ENCODE measurements at regions not wholly inside any gene's neighbourhood (a gene's known extent, or its start where the extent isn't known, plus 50 kb on each side); places are given as distances from the start of the nearest gene placed in this dataset.

DNA sequence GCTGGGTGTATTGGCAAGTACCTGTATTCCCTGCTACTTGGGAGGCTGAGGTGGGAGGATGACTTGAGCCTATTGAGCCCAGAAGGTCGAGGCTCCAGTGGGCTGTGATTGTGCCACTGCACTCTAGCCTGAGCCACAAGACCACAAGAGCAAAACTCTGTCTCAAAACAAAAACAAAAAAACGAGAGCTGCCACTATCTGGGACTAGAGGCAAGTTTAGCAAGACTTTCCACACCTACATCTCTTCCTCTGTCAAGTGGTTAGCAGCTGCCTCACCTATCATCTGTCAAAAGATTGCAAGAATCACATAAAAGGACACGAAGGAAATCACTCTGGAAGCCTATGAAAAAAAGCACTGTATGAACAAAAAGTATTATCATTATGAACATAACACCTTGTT lies 55.2 kb upstream of the RIOK3 start:
- ChIA-PET CTCF (interaction anchor here (1.0 to 5.0 kb wide), 4 partner anchors 8 to 19 kb away, joined by 3 to 25 read pairs (median 4); no protein-coding TSS in a partner anchor), POLR2A (no interaction called here)
- H3K4me3 ChIP-seq (ENCODE audit: low read depth, low read length): no peak overlapping the region
- TF ChIP-seq, protein P1, sequence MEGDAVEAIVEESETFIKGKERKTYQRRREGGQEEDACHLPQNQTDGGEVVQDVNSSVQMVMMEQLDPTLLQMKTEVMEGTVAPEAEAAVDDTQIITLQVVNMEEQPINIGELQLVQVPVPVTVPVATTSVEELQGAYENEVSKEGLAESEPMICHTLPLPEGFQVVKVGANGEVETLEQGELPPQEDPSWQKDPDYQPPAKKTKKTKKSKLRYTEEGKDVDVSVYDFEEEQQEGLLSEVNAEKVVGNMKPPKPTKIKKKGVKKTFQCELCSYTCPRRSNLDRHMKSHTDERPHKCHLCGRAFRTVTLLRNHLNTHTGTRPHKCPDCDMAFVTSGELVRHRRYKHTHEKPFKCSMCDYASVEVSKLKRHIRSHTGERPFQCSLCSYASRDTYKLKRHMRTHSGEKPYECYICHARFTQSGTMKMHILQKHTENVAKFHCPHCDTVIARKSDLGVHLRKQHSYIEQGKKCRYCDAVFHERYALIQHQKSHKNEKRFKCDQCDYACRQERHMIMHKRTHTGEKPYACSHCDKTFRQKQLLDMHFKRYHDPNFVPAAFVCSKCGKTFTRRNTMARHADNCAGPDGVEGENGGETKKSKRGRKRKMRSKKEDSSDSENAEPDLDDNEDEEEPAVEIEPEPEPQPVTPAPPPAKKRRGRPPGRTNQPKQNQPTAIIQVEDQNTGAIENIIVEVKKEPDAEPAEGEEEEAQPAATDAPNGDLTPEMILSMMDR (IDR thresholded peaks at IDR 0.05; ENCODE audit: insufficient read depth, low read length, missing control alignments): no peak
- no peak for DNase-seq (ENCODE audit: low read depth, low spot score)

DNA sequence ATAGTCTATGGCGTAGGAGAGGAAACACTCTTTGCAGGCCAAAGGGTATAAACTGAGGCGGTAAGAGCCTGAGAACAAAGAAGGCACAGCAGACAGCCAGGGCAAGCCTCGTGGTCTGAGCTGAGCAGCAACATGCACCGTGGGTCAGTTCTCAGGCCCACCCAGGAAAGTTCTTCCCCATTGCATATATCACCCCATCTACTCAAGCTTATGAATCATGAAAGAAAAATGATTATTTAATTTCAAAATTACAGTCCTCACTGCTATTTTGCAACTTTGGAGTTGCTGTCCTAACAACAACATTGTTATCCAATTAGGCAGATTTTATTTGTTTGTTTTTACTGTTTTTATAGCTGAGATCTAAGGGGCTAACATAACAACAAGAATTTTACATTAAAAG lies 54.7 kb upstream of the RIOK3 start:
- CTCF ChIA-PET: interaction anchor here (0.5 to 5.0 kb wide), 8 partner anchors 8 to 367 kb away, joined by 3 to 25 read pairs (median 4); no protein-coding TSS in a partner anchor
- POLR2A ChIA-PET: no interaction called here
- TF ChIP-seq, protein P1 (IDR thresholded peaks at IDR 0.05; ENCODE audit: insufficient read depth, low read length, missing control alignments): no peak
- DNase-seq (ENCODE audit: low read depth, low spot score): no peak
- H3K4me3 ChIP-seq (ENCODE audit: low read depth, low read length): no peak overlapping the region

DNA sequence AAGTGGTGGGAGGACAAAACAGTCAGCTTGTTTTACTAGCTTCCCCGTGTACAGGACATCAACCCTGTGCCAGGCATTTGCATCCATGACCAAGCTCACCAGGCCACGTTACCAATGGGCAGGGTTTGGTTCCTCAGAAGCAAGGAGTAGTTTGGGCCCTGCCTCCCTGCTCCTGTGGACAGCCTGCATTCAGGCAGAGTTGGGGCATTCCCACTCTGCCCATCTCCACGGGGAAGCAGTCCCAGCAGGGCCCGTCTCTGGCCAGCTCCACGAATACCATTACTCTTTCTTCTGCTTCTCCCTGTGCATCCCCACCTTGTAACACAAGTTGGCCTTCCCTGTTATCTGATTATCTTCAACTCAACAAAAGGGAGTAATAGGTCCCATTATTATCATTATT lies 54.0 kb upstream of the RIOK3 start:
- H3K4me3 ChIP-seq (ENCODE audit: low read depth, low read length): no peak overlapping the region
- CTCF ChIA-PET: interaction anchor here (0.5 to 5.0 kb wide), 9 partner anchors 9 to 367 kb away, joined by 3 to 25 read pairs (median 3); no protein-coding TSS in a partner anchor
- no peak for DNase-seq (ENCODE audit: low read depth, low spot score)
- TF ChIP-seq, protein P1 (IDR thresholded peaks at IDR 0.05; ENCODE audit: insufficient read depth, low read length, missing control alignments): no peak
- POLR2A ChIA-PET: no interaction called here

DNA sequence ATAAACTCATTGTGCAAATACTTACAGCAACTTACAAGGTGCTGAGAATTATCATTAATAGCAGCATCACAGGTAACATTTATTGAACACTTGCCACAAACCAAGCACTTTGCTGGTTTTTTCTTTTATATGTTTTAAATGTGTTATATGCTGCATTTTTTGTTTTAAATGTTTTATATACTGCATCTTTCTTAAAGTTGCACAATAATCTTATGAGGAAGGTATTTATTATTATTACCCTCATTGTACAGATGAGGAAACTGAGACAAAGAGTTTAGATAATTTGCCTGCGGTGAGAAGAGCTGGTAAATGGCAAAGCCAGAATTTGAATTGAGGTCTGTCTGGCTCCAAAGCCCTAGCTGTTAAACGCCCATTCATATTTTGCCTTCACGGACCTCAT lies 52.2 kb upstream of the RIOK3 start:
- TF ChIP-seq, protein P1 (IDR thresholded peaks at IDR 0.05; ENCODE audit: insufficient read depth, low read length, missing control alignments): no peak

DNA sequence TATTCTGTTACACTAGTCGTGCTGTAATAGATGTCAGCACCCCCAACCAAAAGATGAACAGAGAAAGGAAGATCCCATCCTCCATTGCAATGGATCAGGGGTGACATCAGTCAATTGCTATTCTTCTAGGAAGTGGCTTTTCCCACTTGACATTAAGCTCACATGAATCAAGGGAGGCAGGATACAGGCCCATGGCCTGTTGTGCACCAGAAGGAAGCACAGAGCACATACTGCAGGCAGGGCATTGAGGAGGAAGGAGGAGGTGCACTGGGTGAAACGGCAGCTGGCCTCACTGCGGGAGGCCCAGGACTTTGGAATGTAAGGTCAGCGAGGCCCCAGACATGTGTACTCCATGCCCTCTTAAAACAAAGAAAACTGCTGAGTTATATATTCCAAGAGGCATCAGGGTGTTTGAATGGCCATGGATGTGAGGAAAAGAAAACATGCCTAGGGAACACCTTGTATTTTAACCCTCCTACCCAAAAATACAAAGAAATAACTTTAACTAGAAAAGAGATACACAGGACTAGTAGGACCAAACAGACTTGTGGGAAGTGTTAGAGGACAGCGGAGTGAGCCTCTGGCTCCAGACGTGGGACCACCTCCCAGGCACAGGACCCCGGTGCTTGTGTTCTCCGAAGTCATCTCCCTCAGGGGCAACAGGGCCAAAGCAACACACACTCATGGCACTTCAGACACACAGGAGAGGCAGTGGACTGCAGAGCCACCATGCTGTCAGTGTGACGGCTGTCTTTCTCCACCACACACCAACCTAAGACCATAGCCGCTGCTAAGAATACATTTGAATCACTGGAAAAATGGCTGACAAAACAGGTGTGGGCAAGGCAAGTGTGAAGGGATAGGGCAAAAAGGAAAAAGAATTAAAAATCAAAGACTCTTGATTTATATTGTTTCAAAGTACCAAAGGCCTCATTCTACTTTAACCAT lies 51.4 kb upstream of the RIOK3 start:
- ChIA-PET CTCF (interaction anchor here (0.6 to 1.9 kb wide), 6 partner anchors 9 to 370 kb away, joined by 3 to 13 read pairs (median 6); no protein-coding TSS in a partner anchor), POLR2A (no interaction called here)
- H3K4me3 ChIP-seq (ENCODE audit: low read depth, low read length): no peak overlapping the region
- TF ChIP-seq, protein P1 (IDR thresholded peaks at IDR 0.05; ENCODE audit: insufficient read depth, low read length, missing control alignments): no peak
- DNase-seq (ENCODE audit: low read depth, low spot score): no peak

More for the DNA sequence above, 52.2 kb upstream of the RIOK3 start:
- no peak for DNase-seq (ENCODE audit: low read depth, low spot score)
- ChIA-PET CTCF (interaction anchor here (0.6 to 1.3 kb wide), 3 partner anchors 10 to 22 kb away, joined by 3 to 6 read pairs (median 3); no protein-coding TSS in a partner anchor), POLR2A (no interaction called here)
- no peak overlapping the region for H3K4me3 ChIP-seq (ENCODE audit: low read depth, low read length)
